HepG2 (cell line): ENCODE measurements at regions not wholly inside any gene's neighbourhood (a gene's known extent, or its start where the extent isn't known, plus 50 kb on each side); places are given as distances from the start of the nearest gene placed in this dataset.

Experiments used
- EZH2 ChIP-seq: conservative IDR thresholded peaks from 2 replicates; pipeline ENCODE4 v1.6.1; 2012; ENCODE audit warnings: mild to moderate bottlenecking, low read depth, low read length, moderate library complexity
- NR2C2 ChIP-seq: sonication (generic); formaldehyde crosslinking; IDR thresholded peaks from 2 replicates; pipeline ENCODE4 v1.4.0; 2020; ENCODE audit warnings: missing genetic modification reagents, mild to moderate bottlenecking, moderate library complexity, borderline replicate concordance
- POLR2AphosphoS5 ChIP-seq: IDR thresholded peaks from 2 replicates; pipeline ENCODE4 v1.6.1; 2012; ENCODE audit warnings: low read depth, low read length
- TAF1 ChIP-seq: sonication (generic); formaldehyde crosslinking; IDR thresholded peaks from 2 replicates; pipeline ENCODE4 v1.4.0; 2020; ENCODE audit warnings: missing genetic modification reagents
- TARDBP ChIP-seq: sonication (generic); formaldehyde crosslinking; IDR thresholded peaks from 2 replicates; pipeline ENCODE4 v1.8.0; 2022; ENCODE audit warnings: mild to moderate bottlenecking, missing genetic modification reagents
- ZNF550 ChIP-seq: sonication (generic); formaldehyde crosslinking; IDR thresholded peaks from 2 replicates; pipeline ENCODE4 v1.4.0; 2020; ENCODE audit warnings: mild to moderate bottlenecking, missing genetic modification reagents, borderline replicate concordance
- ZNF713 ChIP-seq: sonication (generic); formaldehyde crosslinking; IDR thresholded peaks from 2 replicates; pipeline ENCODE4 v1.4.0; 2020; ENCODE audit warnings: mild to moderate bottlenecking, missing genetic modification reagents
- ZNF746 ChIP-seq: sonication (generic); formaldehyde crosslinking; IDR thresholded peaks from 2 replicates; pipeline ENCODE4 v1.8.0; 2022; ENCODE audit warnings: mild to moderate bottlenecking, missing genetic modification reagents
- TF ChIP-seq, protein P1 (sequence below): sonication (generic); formaldehyde crosslinking; IDR thresholded peaks from 2 replicates; pipeline ENCODE4 v1.8.0; 2022; ENCODE audit warnings: missing genetic modification reagents, mild to moderate bottlenecking, moderate library complexity, borderline replicate concordance

DNA sequence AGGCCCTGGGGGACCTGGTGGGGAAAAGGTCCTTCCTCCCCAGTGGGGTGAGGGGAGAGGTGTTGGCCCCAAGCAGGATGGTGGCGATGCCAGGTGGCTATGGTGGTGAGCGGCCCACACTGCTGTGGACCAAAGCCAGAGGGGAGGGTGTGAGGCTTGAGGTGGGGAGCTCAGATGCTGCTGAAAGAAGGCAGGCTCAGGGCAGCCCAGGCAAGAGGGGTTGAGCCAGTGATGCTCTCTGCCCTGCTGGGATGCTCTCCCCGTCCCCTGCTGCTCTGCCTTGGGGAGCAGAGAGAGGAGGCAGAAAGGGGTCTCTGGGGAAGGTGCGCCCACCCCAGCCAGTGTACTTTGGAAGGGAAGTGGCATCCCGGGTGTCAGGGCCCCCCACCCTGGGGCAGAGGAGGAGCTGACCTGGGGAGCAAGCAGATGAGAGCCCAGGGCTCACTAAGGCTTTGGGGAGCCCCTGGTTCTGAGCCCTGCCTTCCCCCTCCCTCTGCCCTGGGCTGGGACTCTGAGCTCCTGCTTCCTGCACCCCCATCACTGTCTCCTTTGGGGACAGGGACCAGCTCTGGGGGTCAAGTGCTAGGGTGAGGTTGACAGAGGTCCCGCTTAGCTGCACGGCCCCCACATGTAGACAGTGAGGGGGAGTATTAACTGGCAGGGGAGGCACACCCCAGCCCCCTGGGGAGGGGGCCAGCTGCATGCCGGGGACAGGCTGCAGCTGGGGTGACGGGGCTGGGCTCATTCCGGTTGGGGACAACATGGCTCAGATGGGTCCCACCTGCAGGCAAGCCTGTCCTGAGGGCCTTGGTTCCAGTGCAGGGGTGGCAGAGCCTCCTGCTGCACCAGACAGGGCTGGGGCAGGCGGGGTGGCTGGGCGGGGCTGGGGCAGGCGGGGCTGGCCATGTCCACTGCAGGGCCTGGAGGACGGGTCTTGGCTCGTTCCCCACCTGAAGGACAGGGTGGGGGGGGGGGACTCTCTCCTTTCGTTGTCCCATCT is 124.4 kb downstream of the KIF26A start:
- no peak for TF ChIP-seq POLR2AphosphoS5
- no peak for TF ChIP-seq ZNF746 (CRISPR knock-in tag)
- no peak for TF ChIP-seq ZNF713 (CRISPR knock-in tag)
- no peak for TF ChIP-seq ZNF550 (CRISPR knock-in tag)
- no peak for TF ChIP-seq TAF1 (CRISPR knock-in tag)
- no peak for TF ChIP-seq TARDBP
- no peak for TF ChIP-seq EZH2
- TF ChIP-seq, protein P1, sequence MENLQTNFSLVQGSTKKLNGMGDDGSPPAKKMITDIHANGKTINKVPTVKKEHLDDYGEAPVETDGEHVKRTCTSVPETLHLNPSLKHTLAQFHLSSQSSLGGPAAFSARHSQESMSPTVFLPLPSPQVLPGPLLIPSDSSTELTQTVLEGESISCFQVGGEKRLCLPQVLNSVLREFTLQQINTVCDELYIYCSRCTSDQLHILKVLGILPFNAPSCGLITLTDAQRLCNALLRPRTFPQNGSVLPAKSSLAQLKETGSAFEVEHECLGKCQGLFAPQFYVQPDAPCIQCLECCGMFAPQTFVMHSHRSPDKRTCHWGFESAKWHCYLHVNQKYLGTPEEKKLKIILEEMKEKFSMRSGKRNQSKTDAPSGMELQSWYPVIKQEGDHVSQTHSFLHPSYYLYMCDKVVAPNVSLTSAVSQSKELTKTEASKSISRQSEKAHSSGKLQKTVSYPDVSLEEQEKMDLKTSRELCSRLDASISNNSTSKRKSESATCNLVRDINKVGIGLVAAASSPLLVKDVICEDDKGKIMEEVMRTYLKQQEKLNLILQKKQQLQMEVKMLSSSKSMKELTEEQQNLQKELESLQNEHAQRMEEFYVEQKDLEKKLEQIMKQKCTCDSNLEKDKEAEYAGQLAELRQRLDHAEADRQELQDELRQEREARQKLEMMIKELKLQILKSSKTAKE (CRISPR knock-in tag): no peak
- TF ChIP-seq NR2C2 (CRISPR knock-in tag): no peak
